NCI-H2081 (cell line): ENCODE measurements at regions not wholly inside any gene's neighbourhood (a gene's known extent, or its start where the extent isn't known, plus 50 kb on each side); places are given as distances from the start of the nearest gene placed in this dataset.

Experiments used
- DNase-seq, 2 experiments: peaks; one replicate each; lab custom pipeline; 2025; lab: John Stamatoyannopoulos, UW

DNA sequence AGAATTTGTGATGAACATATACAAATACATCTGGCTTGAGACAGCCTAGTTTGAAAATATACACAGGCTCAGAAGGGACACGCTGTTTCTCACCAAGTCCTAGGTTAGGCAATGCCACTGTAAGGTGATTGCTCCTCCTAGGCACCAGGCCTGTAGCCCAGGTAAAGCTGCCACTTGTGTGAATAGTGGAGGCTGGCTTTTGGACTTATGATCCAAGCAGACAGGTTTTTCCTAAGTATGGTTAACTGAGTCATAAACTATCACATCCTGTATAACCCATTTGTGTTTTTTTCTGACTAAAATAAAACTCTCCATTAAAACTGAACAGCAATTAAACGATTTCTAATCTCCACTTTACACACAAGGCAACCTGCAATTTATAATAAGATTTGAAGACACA is 81.0 kb downstream of the SEMA4F start:
- no peak for DNase-seq

DNA sequence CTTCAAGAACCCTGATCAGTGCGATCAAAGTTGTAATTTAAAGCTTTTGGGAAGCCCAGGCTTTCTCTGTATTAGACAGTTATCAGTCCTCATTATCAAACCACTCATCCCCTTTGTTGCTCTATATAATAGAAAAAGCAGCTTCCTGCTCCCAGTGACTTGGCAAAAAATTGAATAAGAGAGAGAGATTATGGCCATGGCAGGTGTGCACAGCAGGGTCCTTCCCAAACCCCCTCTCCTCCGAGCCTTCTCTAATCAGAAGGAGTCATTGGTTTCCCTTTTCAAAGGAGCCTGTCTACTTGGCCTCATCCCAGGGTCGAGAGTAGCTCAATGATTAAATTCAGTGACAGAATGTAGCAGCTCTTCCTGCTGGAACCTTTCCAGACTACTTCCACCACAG is 81.5 kb downstream of the SEMA4F start:
- peak; percentile 50 to 79 for DNase-seq

DNA sequence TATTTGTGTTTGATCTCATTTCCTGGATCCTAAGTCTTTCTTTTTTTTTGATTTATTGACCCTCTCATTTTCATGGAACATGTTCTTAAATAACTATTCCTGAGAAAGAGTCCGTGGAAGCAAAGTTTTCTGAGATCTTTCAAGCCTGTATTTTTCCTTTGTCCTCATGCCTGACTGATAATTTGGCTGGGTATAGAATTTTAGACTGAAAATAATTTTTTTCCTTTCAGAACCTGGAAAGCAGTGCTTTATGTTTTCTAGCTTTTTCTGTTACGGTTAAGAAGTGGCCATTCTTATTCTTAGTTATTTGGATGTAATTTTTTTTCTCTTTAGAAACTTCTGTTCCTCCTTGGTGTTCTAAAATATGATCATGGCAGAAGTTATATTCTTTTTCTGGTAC is 82.5 kb downstream of the SEMA4F start:
- DNase-seq: no peak

DNA sequence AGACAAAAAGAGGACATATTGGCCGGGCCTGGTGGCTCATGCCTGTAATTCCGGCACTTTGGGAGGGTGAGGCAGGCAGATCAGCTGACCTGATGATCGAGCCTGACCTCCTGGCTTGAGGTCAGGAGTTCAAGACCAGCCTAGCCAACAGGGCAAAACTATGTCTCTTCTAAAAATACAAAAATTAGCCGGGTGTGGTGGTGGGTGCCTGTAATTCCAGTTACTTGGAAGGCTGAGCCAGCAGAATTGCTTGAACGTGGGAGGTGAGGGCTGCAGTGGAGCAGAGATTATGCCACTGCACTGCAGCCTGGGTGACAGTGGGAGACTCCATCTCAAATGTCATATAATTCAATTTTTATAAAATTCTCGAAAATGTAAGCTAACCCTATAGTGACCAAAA is 84.5 kb downstream of the SEMA4F start:
- no peak for DNase-seq

DNA sequence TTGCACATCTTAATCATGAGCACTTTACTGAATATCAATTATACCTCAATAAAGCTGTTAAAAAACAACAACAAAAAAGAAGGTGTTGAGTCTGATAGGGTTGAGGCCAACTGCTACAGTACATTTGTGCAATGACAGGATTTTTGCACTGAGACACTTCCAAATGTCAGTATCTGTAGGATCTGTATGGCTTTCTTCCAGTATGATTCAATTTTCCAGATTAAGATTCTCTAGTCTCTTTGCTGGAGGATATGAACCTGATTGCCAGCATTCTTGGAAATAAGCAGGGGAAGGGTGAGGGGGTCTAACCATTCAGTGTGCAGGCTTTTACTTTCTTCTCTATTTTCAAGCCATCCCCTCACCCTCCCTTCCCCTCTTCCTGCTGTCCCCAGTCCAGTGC is 85.1 kb downstream of the SEMA4F start:
- DNase-seq: no peak

DNA sequence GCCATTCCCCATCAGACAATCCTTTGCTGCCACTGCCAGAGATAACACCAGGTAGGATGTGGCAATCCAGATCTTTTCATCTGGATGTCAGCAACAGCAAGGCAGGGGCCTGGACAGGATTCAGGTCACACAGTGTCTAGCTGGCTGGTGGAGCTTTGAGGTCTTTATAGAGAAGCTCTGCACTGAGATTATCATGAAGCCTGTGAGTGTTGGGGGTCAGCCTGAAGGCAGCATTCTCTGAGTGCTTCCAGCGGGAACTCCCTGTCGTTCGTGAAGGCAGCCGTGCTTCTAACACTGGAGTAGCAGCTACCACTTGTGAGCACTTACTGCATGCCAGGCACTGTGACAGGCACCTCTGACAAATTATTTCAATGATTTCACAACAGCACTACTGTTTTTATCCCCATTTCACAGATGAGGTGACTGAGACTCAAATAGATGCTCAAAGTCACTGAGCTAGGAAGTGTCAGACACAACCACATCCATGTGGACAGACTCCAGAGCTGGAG is 85.7 kb downstream of the SEMA4F start:
- DNase-seq: no peak

DNA sequence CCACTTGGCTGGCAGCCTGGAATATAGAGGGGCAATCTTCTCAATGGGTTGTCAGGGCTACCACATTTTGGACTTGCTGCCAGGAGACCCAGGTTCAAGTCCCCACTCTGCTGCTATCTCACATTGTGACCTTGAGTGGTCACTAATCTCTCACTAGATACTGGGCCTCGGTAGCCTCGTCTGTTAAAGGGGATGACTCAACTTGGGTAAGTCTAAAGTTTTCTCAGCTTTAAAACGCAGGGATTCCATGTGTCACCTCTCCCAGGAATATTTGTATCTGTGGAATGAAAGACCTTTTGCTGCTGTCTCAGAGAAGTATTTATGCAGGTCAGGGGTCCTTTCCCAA is 86.3 kb downstream of the SEMA4F start:
- DNase-seq: no peak

DNA sequence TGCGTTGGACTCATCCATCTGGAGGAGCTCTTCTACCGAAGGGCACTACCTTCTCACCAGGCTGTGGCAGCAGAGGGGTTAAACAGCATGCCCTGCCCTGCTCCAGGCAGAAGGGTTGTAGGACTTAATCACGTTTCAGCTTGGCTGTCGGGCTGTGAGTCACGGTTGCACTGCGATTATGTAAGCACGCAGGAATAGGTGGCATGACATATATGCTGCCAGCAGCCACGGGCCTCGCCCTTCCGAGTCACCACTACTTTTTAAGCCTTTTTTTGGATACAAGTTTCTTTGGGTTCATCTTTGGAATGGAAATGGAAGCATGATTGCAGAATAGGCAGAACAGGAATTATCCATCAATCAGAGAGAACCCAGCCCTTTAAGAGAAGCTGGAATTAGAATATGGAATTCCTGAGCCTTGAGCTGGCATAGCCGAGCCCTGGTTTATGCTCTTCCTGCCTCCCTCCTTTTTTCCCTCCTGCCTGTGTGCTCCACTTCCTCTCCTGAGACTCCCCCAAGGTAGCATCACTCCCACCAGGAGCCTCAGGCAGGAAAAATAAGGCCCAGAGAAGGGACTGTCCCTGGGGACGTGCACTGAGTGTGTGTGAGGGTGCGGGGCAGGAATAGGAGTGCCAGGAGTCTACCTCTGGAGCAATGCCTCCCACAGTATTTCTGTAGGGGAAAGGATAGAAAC is 86.8 kb downstream of the SEMA4F start:
- no peak for DNase-seq

DNA sequence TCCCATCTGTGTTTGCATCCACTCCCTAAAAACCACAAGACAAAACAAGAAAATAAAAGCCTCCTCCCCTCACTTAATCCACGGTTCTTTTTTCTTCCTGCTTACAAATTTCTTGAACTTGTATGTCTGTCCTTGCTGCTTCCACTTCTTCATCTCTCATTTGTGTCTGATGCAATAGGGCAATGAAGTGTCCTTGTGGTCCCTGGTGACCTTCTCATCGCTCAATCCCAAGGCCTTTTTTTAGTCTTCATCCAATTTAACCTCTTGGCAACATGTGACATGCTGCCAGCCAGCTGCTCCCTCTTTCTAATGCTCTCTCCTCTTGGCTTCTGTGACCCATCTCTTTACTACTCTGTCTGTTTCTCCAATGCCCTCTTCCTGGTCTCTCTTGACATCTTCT is 87.6 kb downstream of the SEMA4F start:
- DNase-seq: no peak

DNA sequence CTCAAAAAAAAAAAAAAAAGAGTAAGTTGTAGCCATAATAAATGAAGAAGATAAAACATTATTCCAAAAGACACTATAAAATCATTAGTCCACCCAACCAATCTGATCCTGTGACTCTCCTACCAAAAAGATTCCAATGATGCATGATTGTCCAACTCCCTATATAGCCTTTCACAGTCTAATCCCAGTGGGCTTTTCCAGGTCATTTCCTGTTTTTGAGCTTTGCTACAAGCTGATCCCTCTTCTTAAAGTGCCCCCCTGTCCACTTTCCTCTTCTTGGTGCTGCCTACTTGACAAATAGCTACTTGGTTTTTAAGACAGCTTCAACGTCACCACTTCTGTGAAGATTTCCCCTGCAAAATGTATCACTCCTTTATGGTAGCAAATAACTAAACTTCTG is 88.4 kb downstream of the SEMA4F start:
- no peak for DNase-seq

DNA sequence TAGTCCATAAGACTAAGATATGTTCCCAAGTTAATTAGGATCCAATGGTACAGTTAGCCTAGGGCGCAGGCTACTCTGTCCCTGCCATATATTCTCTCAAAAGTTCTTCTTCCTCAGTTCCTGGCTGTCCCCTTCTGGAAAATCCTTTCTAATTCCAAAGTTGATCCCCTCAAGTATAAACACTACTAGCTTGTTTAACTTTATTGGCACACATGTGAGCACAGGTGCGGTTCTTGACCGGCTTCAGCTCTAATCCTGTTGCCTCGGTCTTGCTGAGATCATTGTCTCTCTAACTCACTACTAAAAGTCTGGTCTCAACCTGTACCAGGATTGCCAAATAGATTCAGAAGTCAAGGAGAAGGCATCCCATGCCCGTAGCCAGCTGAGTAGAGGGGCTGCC is 89.0 kb downstream of the SEMA4F start:
- no peak for DNase-seq

DNA sequence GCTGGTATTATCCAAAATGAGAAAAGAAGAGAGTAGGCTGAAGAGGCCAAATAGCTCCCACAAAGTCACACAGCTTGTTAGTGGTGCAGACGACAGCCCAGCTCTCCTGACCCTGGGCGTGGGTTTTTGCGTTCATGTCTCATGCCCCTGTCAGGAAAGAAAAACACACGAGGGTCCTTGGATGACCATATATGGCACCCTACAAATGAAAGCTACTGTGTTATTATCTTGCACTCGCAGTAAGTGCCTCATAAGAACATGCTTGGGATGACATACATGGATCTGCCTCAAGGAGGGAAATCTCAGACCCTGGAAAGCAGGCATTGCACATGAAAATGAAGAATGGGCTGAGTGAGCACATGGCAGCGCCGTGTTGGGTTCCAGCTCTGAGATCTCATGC is 89.7 kb downstream of the SEMA4F start:
- DNase-seq: no peak

DNA sequence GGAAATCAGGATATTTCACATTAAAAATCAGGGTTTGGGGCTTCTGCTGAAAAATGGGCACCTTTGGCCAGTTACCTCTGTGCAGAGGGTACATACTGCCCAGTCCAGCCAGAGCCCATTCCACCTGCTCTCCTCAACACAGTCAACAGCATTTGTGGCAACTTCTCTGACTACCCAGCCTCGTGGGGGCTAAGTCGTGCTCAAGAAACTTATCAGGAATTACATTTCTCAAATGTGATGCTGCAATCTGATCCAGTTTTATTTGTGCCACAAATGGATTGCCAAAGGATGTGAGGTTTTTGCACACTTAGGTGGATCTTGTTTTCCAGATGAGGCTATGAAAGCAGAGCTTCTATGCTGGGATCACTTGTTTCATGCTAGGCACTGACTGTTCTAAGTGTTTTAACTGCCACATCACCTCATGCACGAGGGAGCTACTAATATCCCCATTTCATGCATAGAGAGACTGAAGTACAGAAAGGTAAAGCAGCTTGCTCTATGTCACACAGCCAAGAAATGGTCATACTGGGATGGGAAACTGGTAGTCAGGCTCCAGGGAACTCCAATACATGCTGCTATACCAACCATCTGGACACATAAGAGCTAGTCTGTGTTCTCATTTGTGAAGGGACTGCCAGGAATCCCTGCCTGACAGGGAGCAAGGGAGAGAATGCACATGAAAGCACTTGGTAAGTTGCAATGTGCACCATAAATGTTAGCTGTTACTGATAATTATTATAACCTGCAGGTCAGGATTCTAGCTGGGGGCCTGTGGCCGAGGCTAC is 89.0 kb upstream of the HK2 start:
- no peak for DNase-seq

DNA sequence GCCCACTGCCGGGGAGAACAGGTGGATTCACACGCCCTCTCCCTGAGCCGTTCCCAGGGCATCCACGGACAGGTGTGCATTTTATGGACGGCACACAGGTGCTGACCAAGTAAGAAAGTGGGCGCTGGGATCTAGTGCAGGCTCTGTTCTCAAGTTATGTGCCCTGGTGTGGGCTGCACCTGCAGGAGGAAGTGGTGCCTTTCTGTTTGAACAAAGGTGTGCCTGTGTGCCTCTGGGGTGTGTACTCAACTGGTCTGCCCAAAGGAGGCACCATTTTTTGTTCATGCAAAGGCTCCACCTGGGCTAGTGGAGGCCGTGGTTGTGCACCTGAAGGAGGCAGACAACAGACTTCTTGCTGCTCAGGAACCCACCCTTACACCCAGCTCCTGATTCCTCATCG is 88.2 kb upstream of the HK2 start:
- DNase-seq: no peak

DNA sequence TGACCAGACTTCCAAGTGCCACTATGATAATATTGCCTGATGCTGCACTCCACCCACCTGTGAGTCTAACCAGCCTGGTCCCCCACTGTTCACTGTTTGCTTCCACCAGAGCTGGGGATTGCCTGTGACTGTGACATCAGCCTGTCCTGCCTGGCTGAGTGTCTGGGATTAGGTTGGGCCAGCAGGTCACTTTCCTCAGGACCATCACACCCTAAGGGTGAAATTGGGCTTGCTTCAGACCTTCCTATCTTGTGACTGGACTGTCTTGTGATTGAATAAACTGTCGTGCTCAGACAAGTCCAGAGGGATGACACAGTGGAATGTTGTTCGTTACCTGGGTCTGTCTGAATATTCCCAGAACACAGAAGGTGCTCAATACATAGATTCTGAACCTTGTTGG is 87.4 kb upstream of the HK2 start:
- DNase-seq: no peak

DNA sequence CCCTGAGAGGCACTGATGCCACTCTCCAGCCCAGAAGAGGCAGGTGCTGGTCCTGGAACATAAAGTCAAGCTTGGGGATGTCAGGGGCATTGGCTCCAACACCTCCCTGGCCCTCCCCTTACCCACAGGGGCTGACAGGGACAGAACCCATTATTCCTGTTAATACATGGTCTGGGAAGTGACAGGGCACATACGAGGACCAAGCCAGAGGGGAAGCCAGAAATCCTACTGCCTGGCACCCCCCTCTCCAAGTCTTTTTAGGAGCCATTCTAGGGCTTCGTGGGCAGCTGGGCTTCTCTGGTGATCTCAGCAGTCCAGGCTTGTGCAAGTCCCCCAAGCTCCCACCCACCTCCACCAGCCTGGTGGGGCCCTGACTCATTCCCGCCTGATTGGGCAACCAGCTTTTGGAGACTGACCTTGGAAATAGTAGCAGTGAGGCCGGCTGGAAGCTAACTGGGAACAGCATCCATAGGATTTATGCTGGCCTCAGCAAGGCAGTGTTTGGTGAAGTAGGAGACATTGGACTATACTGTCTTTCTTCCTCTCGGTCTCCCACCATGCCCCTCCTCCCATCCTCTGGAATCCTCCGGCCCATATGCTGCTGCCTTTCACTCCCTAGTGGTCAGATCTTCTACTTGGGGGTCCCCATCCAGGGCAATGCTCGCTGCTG is 86.4 kb upstream of the HK2 start:
- DNase-seq: no peak

DNA sequence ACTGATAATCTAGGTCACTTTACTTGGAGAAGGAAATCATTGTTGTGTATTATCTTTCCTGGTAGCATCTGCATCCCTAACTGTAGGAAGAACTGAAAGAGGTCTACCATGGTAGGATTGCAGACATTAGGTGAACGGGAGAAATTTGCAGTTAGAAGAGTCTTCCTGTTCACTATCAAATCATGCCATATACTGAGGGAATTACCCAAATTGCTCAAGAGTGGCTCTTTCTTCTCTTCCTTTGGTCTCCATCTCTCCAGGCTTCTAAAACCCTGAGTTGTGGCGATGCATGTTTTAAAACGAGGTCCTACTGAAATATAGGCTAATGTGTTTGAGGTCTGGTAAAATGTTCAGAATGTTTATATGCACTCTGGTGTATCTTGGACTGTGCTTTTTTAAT is 85.3 kb upstream of the HK2 start:
- no peak for DNase-seq

DNA sequence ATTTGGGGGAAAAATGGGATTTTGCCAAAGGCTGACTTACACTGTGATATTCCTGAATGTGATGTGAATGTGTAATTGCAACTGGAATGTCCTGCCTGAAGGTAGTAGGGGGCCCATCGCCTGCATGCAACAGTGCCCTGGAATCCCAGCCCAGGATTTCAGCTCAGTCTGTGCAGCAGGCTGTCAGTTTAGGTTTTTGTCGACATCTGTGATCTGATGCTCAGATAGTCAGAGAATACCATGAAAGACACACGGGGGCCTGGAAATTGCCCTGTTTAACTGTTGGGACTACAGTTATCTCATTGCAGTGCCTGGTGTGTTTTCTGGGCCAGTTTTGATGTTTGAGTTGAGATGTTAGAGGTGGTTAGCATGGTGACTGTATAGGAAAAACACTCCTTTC is 84.5 kb upstream of the HK2 start:
- no peak for DNase-seq

DNA sequence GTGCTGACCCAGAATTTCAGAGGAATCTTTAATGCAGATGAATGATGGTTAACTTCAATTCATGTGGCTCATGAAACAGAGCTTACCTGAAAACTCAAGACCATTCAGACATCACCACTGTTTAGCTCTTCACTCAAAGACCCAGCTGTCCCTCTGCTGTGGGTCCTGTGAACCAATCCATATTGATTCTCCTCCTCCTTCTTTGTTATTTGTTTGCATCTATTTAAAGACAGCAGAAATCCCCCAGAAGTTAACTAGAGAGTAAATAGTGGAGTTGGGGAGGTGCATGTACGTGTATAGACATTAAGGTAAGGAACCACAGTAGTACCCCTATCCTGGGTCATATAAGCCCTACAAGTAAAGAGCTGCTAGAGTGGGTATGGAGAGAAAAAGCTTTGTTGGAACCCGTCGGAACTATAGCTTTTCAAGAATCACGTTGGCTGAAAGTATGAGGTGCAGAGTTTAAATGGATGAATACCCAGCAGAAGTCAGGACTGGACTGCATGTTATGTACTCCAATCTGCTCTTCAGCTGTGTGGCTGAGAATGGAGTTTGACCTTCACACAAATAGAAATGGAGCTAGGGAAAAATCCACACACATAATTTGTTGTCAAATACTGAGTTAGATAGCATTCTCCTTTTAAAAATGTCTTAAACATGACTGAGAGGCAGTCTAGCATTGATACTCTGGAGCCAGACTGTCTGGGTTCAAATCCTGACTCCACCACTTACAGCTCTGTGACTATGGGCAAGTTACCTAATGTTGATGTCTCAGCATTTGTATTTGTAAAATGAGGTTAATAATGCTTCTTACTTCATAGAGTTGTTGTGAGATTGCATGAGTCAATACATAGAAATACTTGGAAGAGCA is 81.7 kb upstream of the HK2 start:
- no peak for DNase-seq

DNA sequence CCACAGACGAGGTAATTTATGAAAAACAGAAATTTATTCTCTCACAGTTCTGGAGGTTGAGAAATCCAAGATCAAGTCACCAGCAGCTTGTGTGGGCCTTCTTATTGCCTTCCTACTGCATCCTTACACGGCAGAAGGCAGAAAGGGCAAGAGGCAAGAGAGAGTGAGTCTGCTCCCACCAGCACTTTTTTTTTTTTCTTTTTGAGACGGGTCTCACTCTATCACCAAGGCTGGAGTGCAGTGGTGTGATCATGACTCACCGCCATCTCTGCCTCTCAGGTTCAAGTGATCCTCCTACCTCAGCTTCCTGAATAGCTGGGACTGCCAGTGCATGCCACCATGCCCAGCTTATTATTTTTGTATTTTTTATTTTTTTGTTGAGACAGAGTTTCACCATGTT is 78.5 kb upstream of the HK2 start:
- DNase-seq: no peak

DNA sequence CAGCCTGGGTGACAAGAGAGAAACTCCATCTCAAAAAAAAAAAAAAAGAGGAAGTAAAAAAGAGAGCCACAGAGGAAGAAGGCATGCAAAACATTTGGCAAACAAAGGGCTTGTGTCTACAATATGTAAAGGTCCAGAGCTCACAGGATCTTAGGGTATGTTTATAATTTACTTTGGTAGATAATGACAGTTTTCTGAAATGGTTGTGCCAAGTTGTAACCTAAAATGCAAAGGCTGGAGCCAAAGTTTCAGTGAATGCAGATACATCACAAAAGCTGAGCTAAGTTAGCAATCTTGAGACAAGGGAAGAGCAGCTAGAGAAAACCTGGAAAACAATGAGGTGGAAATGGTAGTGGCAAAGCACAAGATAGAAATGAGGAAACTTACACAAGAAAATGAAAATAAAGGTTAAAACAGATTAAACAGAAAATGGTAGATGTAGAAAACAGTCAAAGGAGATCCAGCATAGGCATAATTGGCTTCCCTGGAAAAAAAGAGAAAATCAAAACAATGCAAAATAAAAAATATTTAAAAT is 77.5 kb upstream of the HK2 start:
- no peak for DNase-seq

DNA sequence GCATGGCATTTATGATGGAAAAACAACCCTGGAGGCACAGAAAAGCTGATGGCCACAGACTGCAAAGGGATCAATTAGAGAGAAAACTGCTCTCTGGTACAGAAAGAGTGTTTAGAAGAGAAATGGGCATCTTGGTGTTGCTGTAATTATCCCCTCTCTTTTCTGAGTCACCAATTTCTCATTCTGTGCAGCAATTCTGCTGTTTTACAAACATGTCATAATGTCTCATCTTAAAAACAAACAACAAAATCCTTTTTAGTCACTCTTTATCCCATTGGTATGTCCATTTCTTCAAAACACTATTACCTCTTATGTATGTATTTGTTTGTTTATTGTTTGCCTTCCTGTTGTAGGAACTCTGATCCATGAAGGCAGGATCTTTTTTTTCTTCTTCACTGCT is 73.9 kb upstream of the HK2 start:
- DNase-seq: no peak
